GM23338 (cell line): ENCODE measurements at regions not wholly inside any gene's neighbourhood (a gene's known extent, or its start where the extent isn't known, plus 50 kb on each side); places are given as distances from the start of the nearest gene placed in this dataset.

Source experiments
- ATAC-seq: fragments of 200-7000 bp; cut with Tn5 transposase; 3 replicates; pipeline ENCODE4 v1.9.1; 2020
- DNase-seq: peaks from one replicate; pipeline ENCODE4 v3.0.0-alpha.2; 2015; ENCODE audit warnings: low spot score
- H2AFZ ChIP-seq: fragments of 200-600 bp; sonication (generic); 2 replicates; pipeline ENCODE4 v1.8.0; 2016; ENCODE audit warnings: antibody characterized with exemption, mild to moderate bottlenecking, moderate library complexity
- H3F3A ChIP-seq: fragments of 200-600 bp; sonication (generic); replicated peaks from 2 replicates; pipeline ENCODE4 v1.8.0; 2017; ENCODE audit warnings: antibody characterized with exemption, mixed run types, low read depth
- H3K27ac ChIP-seq: fragments of 200-600 bp; sonication (generic); 2 replicates; pipeline ENCODE4 v1.6.1; 2016; ENCODE audit warnings: low read depth
- H3K27me3 ChIP-seq: fragments of 200-600 bp; sonication (generic); 2 replicates; pipeline ENCODE4 v1.8.0; 2016; ENCODE audit warnings: mild to moderate bottlenecking, mixed run types, moderate library complexity; ENCODE audit not compliant: insufficient read depth
- H3K36me3 ChIP-seq: fragments of 200-600 bp; sonication (generic); 2 replicates; pipeline ENCODE4 v1.8.0; 2016; ENCODE audit warnings: mild to moderate bottlenecking; ENCODE audit not compliant: insufficient read depth
- H3K4me1 ChIP-seq: fragments of 200-600 bp; sonication (generic); 2 replicates; pipeline ENCODE4 v1.8.0; 2016; ENCODE audit warnings: mild to moderate bottlenecking, moderate library complexity; ENCODE audit not compliant: insufficient read depth
- H3K4me2 ChIP-seq: fragments of 200-600 bp; sonication (generic); 2 replicates; pipeline ENCODE4 v1.7.1; 2017; ENCODE audit warnings: mixed run types
- H3K4me3 ChIP-seq: fragments of 200-600 bp; sonication (generic); 2 replicates; pipeline ENCODE4 v1.6.1; 2016; ENCODE audit warnings: mixed run types
- H3K79me2 ChIP-seq: fragments of 200-600 bp; sonication (generic); replicated peaks from 2 replicates; pipeline ENCODE4 v1.8.0; 2017; ENCODE audit warnings: mild to moderate bottlenecking; ENCODE audit not compliant: insufficient read depth
- H3K9me2 ChIP-seq: fragments of 200-600 bp; sonication (generic); 2 replicates; pipeline ENCODE4 v1.8.0; 2017; ENCODE audit not compliant: insufficient read depth
- H4K20me1 ChIP-seq: fragments of 200-600 bp; sonication (generic); replicated peaks from 2 replicates; pipeline ENCODE4 v1.8.0; 2017; ENCODE audit warnings: mild to moderate bottlenecking; ENCODE audit not compliant: insufficient read depth
- H3K27ac Mint-ChIP-seq: 2 replicates; pipeline ENCODE4 v1.8.0; 2020; ENCODE audit warnings: inconsistent platforms, mild to moderate bottlenecking, moderate library complexity, mixed read lengths
- H3K27me3 Mint-ChIP-seq: 3 replicates; pipeline ENCODE4 v1.8.0; 2022; ENCODE audit warnings: low read depth, mild to moderate bottlenecking, moderate library complexity, mixed read lengths, inconsistent platforms; ENCODE audit not compliant: insufficient read depth, poor library complexity
- H3K36me3 Mint-ChIP-seq: 3 replicates; pipeline ENCODE4 v1.8.0; 2021; ENCODE audit warnings: low read depth, mild to moderate bottlenecking, inconsistent platforms, moderate library complexity, mixed read lengths
- H3K4me1 Mint-ChIP-seq: 3 replicates; pipeline ENCODE4 v1.8.0; 2020; ENCODE audit warnings: mild to moderate bottlenecking, inconsistent platforms, mixed read lengths
- H3K4me3 Mint-ChIP-seq: 3 replicates; pipeline ENCODE4 v1.8.0; 2021; ENCODE audit warnings: moderate library complexity, mild to moderate bottlenecking, inconsistent platforms, mixed read lengths
- H3K9me3 Mint-ChIP-seq: 3 replicates; pipeline ENCODE4 v1.8.0; 2020; ENCODE audit warnings: moderate library complexity, mild to moderate bottlenecking, inconsistent platforms, mixed read lengths
- CREB1 ChIP-seq: fragments of 250-450 bp; sonication (Bioruptor Pico); IDR thresholded peaks from 2 replicates; pipeline ENCODE4 v1.5.0; 2020; ENCODE audit warnings: low read depth, mild to moderate bottlenecking, moderate library complexity
- CTCF ChIP-seq, 2 experiments: fragments of 200-600 bp in 1 of 2; sonication (generic) in 1 of 2; conservative IDR thresholded peaks; 2 replicates each; pipeline versions ENCODE4 v1.5.1 to v1.6.1; 2016 to 2017; ENCODE audit warnings: antibody characterized with exemption in 2 of 2, low read depth in 2 of 2, mild to moderate bottlenecking in 2 of 2, moderate library complexity in 1 of 2
- EZH2 ChIP-seq: fragments of 200-600 bp; sonication (generic); IDR thresholded peaks from one replicate; pipeline ENCODE4 v1.8.0; 2017; ENCODE audit warnings: antibody characterized with exemption, mild to moderate bottlenecking, low read depth; ENCODE audit not compliant: unreplicated experiment
- REST ChIP-seq: IDR thresholded peaks from one replicate; pipeline ENCODE4 v1.6.1; 2018; ENCODE audit warnings: antibody characterized with exemption; ENCODE audit not compliant: unreplicated experiment
- STAT1 ChIP-seq: IDR thresholded peaks from one replicate; pipeline ENCODE4 v1.6.1; 2016; ENCODE audit warnings: antibody characterized with exemption; ENCODE audit not compliant: unreplicated experiment
- ZNF462 ChIP-seq: fragments of 250-450 bp; sonication (Bioruptor Pico); IDR thresholded peaks from 2 replicates; pipeline ENCODE4 v1.5.0; 2020; ENCODE audit warnings: mild to moderate bottlenecking, moderate library complexity

- TF ChIP-seq ZNF462 (CRISPR knock-in tag) = no peak
- TF ChIP-seq REST = no peak
- no peak for TF ChIP-seq CTCF (conservative IDR thresholded peaks at IDR 0.05; ENCODE audit: low read depth in 2 of 2)
These were observed 174.4 kb downstream of the ARRDC4 start (continued) for GRCh38 chr15:98134905-98135304.

GRCh38 chr15:98138910-98139309, 178.4 kb downstream of the ARRDC4 start:
- Histone ChIP-seq H3F3A (no peaks in the 10 kb centered on the region), H3K27ac (no peak overlapping the region), H3K4me2 (no peak overlapping the region), H3K79me2 (no peaks in the 10 kb centered on the region), H3K4me1 (no peaks in the 10 kb centered on the region), H4K20me1 (no peaks in the 10 kb centered on the region), H3K4me3 (no peak overlapping the region), H3K36me3 (no peaks in the 10 kb centered on the region), H2AFZ (no peak overlapping the region), H3K9me2 (peaks cover 4% of the 10 kb centered on the region; the same call in 1 of the 2 replicates), H3K27me3 (no peaks in the 10 kb centered on the region)
- Mint-ChIP-seq H3K4me3 (no peak overlapping the region), H3K27ac (no peak overlapping the region), H3K4me1 (peaks cover 5% of the 10 kb centered on the region; the same call in 1 of the 3 replicates), H3K9me3 (no peaks in the 10 kb centered on the region), H3K27me3 (peaks cover 3% of the 10 kb centered on the region), H3K36me3 (no peaks in the 10 kb centered on the region)
- DNase-seq (no peak), ATAC-seq (no peak)
- no peak for TF ChIP-seq EZH2
- TF ChIP-seq REST = no peak
- no peak for TF ChIP-seq CTCF (conservative IDR thresholded peaks at IDR 0.05; ENCODE audit: low read depth in 2 of 2)
- no peak for TF ChIP-seq CREB1 (CRISPR knock-in tag)
- no peak for TF ChIP-seq STAT1
